NT2/D1 (cell line): ENCODE measurements at regions not wholly inside any gene's neighbourhood (a gene's known extent, or its start where the extent isn't known, plus 50 kb on each side); places are given as distances from the start of the nearest gene placed in this dataset.

Source experiments
- YY1 ChIP-seq: IDR thresholded peaks from 2 replicates; pipeline ENCODE4 v1.6.1; 2011; ENCODE audit not compliant: insufficient read length, insufficient read depth
- ZNF274 ChIP-seq: IDR thresholded peaks from 2 replicates; pipeline ENCODE4 v1.6.1; 2011; ENCODE audit warnings: mild to moderate bottlenecking, low read depth, low read length

DNA sequence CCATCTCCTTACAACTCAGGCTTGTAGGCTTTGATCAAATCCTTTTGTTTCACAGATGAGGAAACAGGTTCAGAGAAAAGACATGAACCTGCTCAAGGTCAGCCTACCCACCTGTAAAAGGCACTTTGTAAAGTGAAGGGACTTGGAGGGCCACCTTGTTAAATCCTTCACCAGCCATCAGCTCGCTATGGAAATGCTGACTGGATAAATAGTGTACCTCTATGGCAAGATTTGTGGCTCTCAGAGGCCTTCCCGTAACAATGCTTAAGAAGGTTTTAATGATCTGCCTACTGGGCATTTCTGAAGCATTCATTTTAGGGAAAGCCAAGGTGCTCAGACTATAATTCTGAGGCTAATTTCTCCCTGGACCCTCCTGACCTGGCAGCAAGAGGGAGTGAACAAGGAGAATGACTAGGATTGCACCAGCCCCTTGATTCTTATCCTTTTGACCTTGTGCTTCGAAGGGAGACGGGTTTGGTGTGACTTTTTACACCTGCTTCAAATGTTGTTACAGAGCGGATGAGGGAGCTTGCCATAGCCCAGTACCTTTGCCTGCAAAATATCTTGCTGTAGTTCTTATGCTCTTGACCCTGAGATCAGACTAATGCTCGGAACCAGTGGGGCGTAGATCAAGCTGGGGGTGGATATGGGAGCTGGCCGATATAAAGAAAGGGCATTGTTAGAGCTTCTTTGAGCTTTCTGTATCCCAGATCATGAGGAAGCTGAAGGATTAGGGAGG is 90.9 kb upstream of the CXCR4 start:
- TF ChIP-seq YY1 (no peak), ZNF274 (no peak)
